ENCODE measurements at regions not wholly inside any gene's neighbourhood (a gene's known extent, or its start where the extent isn't known, plus 50 kb on each side); places are given as distances from the start of the nearest gene placed in this dataset.
A peak's percentile ranks its signal among the peaks of the same experiment; 100 is the strongest.

- no peak for DNase-seq (ENCODE audit: extremely low read depth in 1 of 11, low read depth in 9 of 11, low spot score in 4 of 11)
Measured at GRCh38 chr17:69912805-69913204, 162.2 kb upstream of the KCNJ16 start.

- peak in 1 of 11 donors; percentile 1 for DNase-seq (ENCODE audit: extremely low read depth in 1 of 11, low read depth in 9 of 11, low spot score in 4 of 11)
Measured at GRCh38 chr17:69913216-69913615, 161.8 kb upstream of the KCNJ16 start.

GRCh38 chr17:69913616-69914015, 161.4 kb upstream of the KCNJ16 start:
- no peak for DNase-seq (ENCODE audit: extremely low read depth in 1 of 11, low read depth in 9 of 11, low spot score in 4 of 11)

- DNase-seq (ENCODE audit: extremely low read depth in 1 of 11, low read depth in 9 of 11, low spot score in 4 of 11): no peak
Measured at GRCh38 chr17:69914520-69914919, 160.5 kb upstream of the KCNJ16 start.

- DNase-seq (ENCODE audit: extremely low read depth in 1 of 11, low read depth in 9 of 11, low spot score in 4 of 11): no peak
Measured at GRCh38 chr17:69916761-69917160, 158.3 kb upstream of the KCNJ16 start.

GRCh38 chr17:69918164-69918563, 156.9 kb upstream of the KCNJ16 start:
- DNase-seq (ENCODE audit: extremely low read depth in 1 of 11, low read depth in 9 of 11, low spot score in 4 of 11): no peak

- DNase-seq (ENCODE audit: extremely low read depth in 1 of 11, low read depth in 9 of 11, low spot score in 4 of 11): no peak
Measured at GRCh38 chr17:69919789-69920188, 155.2 kb upstream of the KCNJ16 start.

- peak in 1 of 11 donors; percentile 8 for DNase-seq (ENCODE audit: extremely low read depth in 1 of 11, low read depth in 9 of 11, low spot score in 4 of 11)
Measured at GRCh38 chr17:69921046-69921445, 154.0 kb upstream of the KCNJ16 start.

- no peak for DNase-seq (ENCODE audit: extremely low read depth in 1 of 11, low read depth in 9 of 11, low spot score in 4 of 11)
Measured at GRCh38 chr17:69928611-69929010, 146.4 kb upstream of the KCNJ16 start.

- DNase-seq (ENCODE audit: extremely low read depth in 1 of 11, low read depth in 9 of 11, low spot score in 4 of 11): no peak
Measured at GRCh38 chr17:69936996-69937395, 138.0 kb upstream of the KCNJ16 start.

- DNase-seq (ENCODE audit: extremely low read depth in 1 of 11, low read depth in 9 of 11, low spot score in 4 of 11): no peak
Measured at GRCh38 chr17:69943058-69943457, 132.0 kb upstream of the KCNJ16 start.

GRCh38 chr17:69944406-69944805, 130.6 kb upstream of the KCNJ16 start:
- DNase-seq (ENCODE audit: extremely low read depth in 1 of 11, low read depth in 9 of 11, low spot score in 4 of 11): no peak

- DNase-seq (ENCODE audit: extremely low read depth in 1 of 11, low read depth in 9 of 11, low spot score in 4 of 11): no peak
Measured at GRCh38 chr17:69945698-69946185, 129.3 kb upstream of the KCNJ16 start.

- no peak for DNase-seq (ENCODE audit: extremely low read depth in 1 of 11, low read depth in 9 of 11, low spot score in 4 of 11)
Measured at GRCh38 chr17:69947027-69947759, 127.8 kb upstream of the KCNJ16 start.

GRCh38 chr17:69948406-69948805, 126.6 kb upstream of the KCNJ16 start:
- no peak for DNase-seq (ENCODE audit: extremely low read depth in 1 of 11, low read depth in 9 of 11, low spot score in 4 of 11)

- DNase-seq (ENCODE audit: extremely low read depth in 1 of 11, low read depth in 9 of 11, low spot score in 4 of 11): no peak
Measured at GRCh38 chr17:69949496-69949895, 125.5 kb upstream of the KCNJ16 start.

- no peak for DNase-seq (ENCODE audit: extremely low read depth in 1 of 11, low read depth in 9 of 11, low spot score in 4 of 11)
Measured at GRCh38 chr17:69949973-69950695, 124.9 kb upstream of the KCNJ16 start.

GRCh38 chr17:69950701-69951418, 124.2 kb upstream of the KCNJ16 start:
- DNase-seq (ENCODE audit: extremely low read depth in 1 of 11, low read depth in 9 of 11, low spot score in 4 of 11): no peak

- no peak for DNase-seq (ENCODE audit: extremely low read depth in 1 of 11, low read depth in 9 of 11, low spot score in 4 of 11)
Measured at GRCh38 chr17:69954241-69954925, 120.6 kb upstream of the KCNJ16 start.
